ENCODE measurements at regions not wholly inside any gene's neighbourhood (a gene's known extent, or its start where the extent isn't known, plus 50 kb on each side); places are given as distances from the start of the nearest gene placed in this dataset.

- ATAC-seq: no peak
- Mint-ChIP-seq H3K4me1 (no peaks in the 10 kb centered on the region), H3K9me3 (peaks cover 11% of the 10 kb centered on the region), H3K36me3 (no peaks in the 10 kb centered on the region), H3K27ac (no peak overlapping the region), H3K4me3 (no peak overlapping the region)
- DNase-seq (ENCODE audit: low spot score in 2 of 2): no peak
These were observed 155.7 kb upstream of the PAPPA start for GRCh38 chr9:115997923-115998322.

GRCh38 chr9:115998666-115999065 lies 154.9 kb upstream of the PAPPA start:
- no peak for DNase-seq (ENCODE audit: low spot score in 2 of 2)
- Mint-ChIP-seq H3K4me1 (no peaks in the 10 kb centered on the region), H3K4me3 (no peak overlapping the region), H3K36me3 (no peaks in the 10 kb centered on the region), H3K9me3 (peaks cover 11% of the 10 kb centered on the region), H3K27ac (no peak overlapping the region)
- no peak for ATAC-seq

DNA sequence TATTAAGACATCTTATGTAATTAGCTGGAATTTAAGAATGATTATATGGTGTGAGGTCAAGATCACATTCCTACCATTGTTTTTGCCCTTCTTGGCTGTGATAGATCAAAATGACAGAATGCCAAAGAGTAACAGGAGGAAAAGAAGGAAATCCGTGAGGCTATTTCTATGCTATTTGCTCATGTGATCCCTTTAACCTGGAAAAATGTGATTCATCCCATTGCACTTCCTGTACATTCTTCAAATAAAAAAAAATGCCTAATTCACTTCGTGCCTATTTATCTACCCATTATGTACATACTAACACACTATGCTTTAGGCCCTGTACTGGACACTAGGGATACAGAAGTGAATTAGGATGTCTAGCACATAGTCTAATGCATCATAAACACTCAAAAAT lies 154.1 kb upstream of the PAPPA start:
- no peak for ATAC-seq
- no peak for DNase-seq (ENCODE audit: low spot score in 2 of 2)
- Mint-ChIP-seq H3K4me3 (no peak overlapping the region), H3K27ac (no peak overlapping the region), H3K4me1 (no peaks in the 10 kb centered on the region), H3K36me3 (no peaks in the 10 kb centered on the region), H3K9me3 (peaks cover 11% of the 10 kb centered on the region)

DNA sequence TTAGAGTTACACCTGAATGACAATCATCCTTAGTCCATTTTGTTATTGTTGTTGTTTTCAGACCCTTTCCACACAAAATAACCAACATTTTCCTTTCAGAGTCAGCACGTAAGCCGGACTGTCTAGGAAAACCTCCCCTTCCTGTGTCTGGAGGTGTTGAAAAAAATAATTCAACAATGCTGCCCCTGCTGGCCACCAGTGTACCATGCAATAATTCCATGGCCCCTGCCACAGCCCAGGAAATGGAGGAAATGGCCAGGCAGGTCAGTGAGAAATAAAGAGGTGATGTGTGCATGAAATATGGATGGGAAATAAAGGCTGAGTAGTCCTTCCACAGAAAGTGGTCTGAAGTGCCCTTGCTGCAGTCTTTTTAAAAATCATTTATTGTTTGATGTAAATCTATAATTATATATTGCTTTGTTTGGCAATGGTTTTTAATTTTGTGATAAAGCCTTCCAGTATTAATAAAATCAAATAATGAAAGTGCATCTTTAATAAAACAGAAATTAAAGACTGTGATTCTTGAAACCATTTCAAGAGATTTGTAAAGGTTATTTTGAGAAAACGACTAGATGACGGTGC lies 152.8 kb upstream of the PAPPA start:
- no peak for DNase-seq (ENCODE audit: low spot score in 2 of 2)
- Mint-ChIP-seq H3K4me1 (no peaks in the 10 kb centered on the region), H3K9me3 (peaks cover 8% of the 10 kb centered on the region), H3K4me3 (no peak overlapping the region), H3K27ac (no peak overlapping the region), H3K36me3 (no peaks in the 10 kb centered on the region)
- no peak for ATAC-seq

- Mint-ChIP-seq H3K27ac (no peak overlapping the region), H3K4me1 (no peaks in the 10 kb centered on the region), H3K4me3 (no peak overlapping the region), H3K36me3 (no peaks in the 10 kb centered on the region), H3K9me3 (peaks cover 3% of the 10 kb centered on the region)
- DNase-seq (ENCODE audit: low spot score in 2 of 2) (no peak), ATAC-seq (no peak)
These were observed 151.4 kb upstream of the PAPPA start for GRCh38 chr9:116002181-116002580.

DNA sequence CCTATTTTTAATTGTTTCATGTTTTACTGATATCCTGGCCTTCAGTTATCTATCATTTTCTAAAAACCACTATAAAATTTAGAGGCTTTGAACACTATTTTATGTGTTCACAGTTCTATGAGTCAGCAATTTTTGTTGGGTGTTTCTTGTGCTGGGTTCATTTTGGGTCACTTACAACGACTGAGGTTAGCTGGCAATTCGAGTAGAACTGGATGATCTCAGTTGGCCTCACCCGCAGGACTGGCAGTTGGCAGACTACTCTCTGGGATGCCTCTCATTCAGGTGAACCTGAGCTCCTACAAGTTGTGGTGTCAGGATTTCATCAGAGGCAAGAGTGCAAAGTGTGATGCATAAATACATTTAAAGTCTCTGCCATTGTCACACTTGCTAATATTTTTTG lies 151.0 kb upstream of the PAPPA start:
- no peak overlapping the region for H3K4me3 Mint-ChIP-seq
- no peaks in the 10 kb centered on the region for H3K4me1 Mint-ChIP-seq
- H3K9me3 Mint-ChIP-seq: peaks cover 3% of the 10 kb centered on the region
- H3K36me3 Mint-ChIP-seq: no peaks in the 10 kb centered on the region
- ATAC-seq (no peak), DNase-seq (ENCODE audit: low spot score in 2 of 2) (no peak)
- H3K27ac Mint-ChIP-seq: no peak overlapping the region

DNA sequence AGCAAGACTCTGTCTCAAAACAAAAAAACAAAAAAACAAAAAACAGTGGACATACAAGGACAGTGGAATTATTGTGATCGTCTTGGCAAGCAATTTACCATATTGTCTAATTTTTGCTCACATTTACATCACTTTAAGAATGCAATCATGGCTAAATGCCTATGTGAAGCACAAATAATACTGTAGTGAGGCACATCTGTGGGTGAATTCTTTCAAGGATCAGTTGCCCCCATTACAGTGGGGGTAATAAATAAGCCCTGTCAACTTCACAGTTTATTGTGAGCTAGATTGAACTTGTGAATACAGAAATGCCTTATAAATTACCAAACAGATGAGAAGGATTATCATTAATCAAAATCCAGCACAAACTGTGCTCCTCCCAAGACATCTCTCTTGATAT lies 150.2 kb upstream of the PAPPA start:
- ATAC-seq (no peak), DNase-seq (ENCODE audit: low spot score in 2 of 2) (no peak)
- no peak overlapping the region for H3K27ac Mint-ChIP-seq
- no peaks in the 10 kb centered on the region for H3K36me3 Mint-ChIP-seq
- H3K4me1 Mint-ChIP-seq: no peaks in the 10 kb centered on the region
- peaks cover 3% of the 10 kb centered on the region for H3K9me3 Mint-ChIP-seq
- H3K4me3 Mint-ChIP-seq: no peak overlapping the region

DNA sequence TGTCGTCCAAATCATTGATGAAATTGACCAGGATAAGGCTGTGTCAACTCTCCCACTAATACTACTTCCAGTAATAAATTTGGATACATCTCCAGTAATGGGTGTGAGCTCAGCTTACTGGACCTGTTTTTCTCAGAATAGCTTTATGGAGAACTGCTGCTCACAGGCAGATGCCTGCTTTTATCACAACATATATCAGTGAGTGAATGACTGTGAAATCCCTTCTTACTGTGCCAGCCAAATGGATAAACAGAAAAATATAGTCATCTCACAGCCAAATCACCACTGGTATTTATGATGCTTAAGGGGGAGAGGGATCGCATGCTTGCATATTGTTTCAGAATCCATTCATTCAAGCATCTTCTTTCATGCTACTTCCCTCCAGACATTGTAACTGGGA lies 148.4 kb upstream of the PAPPA start:
- Mint-ChIP-seq H3K4me3 (no peak overlapping the region), H3K36me3 (no peaks in the 10 kb centered on the region), H3K9me3 (peaks cover 2% of the 10 kb centered on the region), H3K4me1 (no peaks in the 10 kb centered on the region), H3K27ac (no peak overlapping the region)
- no peak for ATAC-seq
- no peak for DNase-seq (ENCODE audit: low spot score in 2 of 2)

- H3K9me3 Mint-ChIP-seq: peaks cover 5% of the 10 kb centered on the region
- DNase-seq (ENCODE audit: low spot score in 2 of 2): no peak
- no peak overlapping the region for H3K27ac Mint-ChIP-seq
- no peaks in the 10 kb centered on the region for H3K36me3 Mint-ChIP-seq
- no peak for ATAC-seq
- H3K4me1 Mint-ChIP-seq: no peaks in the 10 kb centered on the region
- H3K4me3 Mint-ChIP-seq: no peak overlapping the region
These were observed 145.8 kb upstream of the PAPPA start for GRCh38 chr9:116007824-116008223.

DNA sequence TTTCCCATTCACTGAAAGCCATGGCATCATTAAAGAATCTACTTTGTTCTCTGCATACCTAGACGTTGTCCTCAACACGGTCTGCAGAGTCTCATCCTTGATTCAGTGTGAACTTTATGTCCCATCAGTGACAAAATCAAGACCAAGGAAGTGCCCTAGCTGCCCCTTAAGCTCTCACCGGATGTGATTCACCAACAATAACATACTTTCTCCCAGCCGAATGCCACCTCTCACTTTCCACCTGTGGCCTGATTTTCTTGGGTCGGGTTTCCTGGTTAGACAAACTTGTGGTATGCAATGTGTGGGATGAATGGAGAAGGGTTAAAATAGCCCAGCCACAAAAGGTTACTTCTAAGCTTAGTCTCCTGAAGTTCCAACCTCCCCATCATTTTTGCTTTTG lies 145.3 kb upstream of the PAPPA start:
- Mint-ChIP-seq H3K4me3 (no peak overlapping the region), H3K9me3 (peaks cover 5% of the 10 kb centered on the region), H3K4me1 (no peaks in the 10 kb centered on the region), H3K27ac (no peak overlapping the region), H3K36me3 (no peaks in the 10 kb centered on the region)
- DNase-seq (ENCODE audit: low spot score in 2 of 2) (no peak), ATAC-seq (no peak)

- Mint-ChIP-seq H3K9me3 (peaks cover 7% of the 10 kb centered on the region), H3K4me3 (no peak overlapping the region), H3K4me1 (no peaks in the 10 kb centered on the region), H3K36me3 (no peaks in the 10 kb centered on the region), H3K27ac (no peak overlapping the region)
- no peak for DNase-seq (ENCODE audit: low spot score in 2 of 2)
- no peak for ATAC-seq
These were observed 144.2 kb upstream of the PAPPA start for GRCh38 chr9:116009420-116009819.

- H3K4me1 Mint-ChIP-seq: no peaks in the 10 kb centered on the region
- H3K4me3 Mint-ChIP-seq: no peak overlapping the region
- H3K36me3 Mint-ChIP-seq: no peaks in the 10 kb centered on the region
- no peak for DNase-seq (ENCODE audit: low spot score in 2 of 2)
- H3K27ac Mint-ChIP-seq: no peak overlapping the region
- peaks cover 17% of the 10 kb centered on the region for H3K9me3 Mint-ChIP-seq
- ATAC-seq: no peak
These were observed 137.7 kb upstream of the PAPPA start for GRCh38 chr9:116015855-116016254.

- H3K36me3 Mint-ChIP-seq: no peaks in the 10 kb centered on the region
- ATAC-seq: no peak
These were observed 133.4 kb upstream of the PAPPA start for GRCh38 chr9:116020146-116020545.

DNA sequence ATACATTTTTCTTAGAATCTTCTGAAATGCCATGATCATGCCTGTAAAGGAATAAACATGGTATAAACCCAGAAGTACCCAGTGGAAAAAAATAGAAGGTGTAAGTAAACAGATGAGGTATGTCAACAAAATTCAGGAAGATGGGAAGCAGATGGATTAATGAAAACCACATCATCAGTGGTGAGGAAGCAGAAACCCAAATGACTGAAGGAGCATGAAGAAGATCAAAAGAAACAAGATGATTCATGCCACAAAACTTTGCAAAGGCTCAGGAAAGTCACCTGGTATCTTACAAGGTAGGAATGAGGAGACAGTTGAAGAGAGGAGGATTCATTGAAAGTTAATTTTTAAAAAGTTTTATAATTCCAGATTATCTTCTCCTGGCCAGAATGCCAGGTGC lies 132.8 kb upstream of the PAPPA start:
- H3K36me3 Mint-ChIP-seq: no peaks in the 10 kb centered on the region
- H3K27ac Mint-ChIP-seq: no peak overlapping the region
- no peak overlapping the region for H3K4me3 Mint-ChIP-seq
- ATAC-seq: no peak
- peaks cover 17% of the 10 kb centered on the region for H3K9me3 Mint-ChIP-seq
- no peak for DNase-seq (ENCODE audit: low spot score in 2 of 2)
- no peaks in the 10 kb centered on the region for H3K4me1 Mint-ChIP-seq

More at GRCh38 chr9:116020146-116020545, 133.4 kb upstream of the PAPPA start:
- Mint-ChIP-seq H3K9me3 (peaks cover 17% of the 10 kb centered on the region), H3K4me3 (no peak overlapping the region), H3K4me1 (no peaks in the 10 kb centered on the region), H3K27ac (no peak overlapping the region)
- no peak for DNase-seq (ENCODE audit: low spot score in 2 of 2)

GRCh38 chr9:116027096-116027495 lies 126.5 kb upstream of the PAPPA start:
- no peak for DNase-seq (ENCODE audit: low spot score in 2 of 2)

GRCh38 chr9:116027511-116027910 lies 126.1 kb upstream of the PAPPA start:
- peaks cover 11% of the 10 kb centered on the region for H3K9me3 Mint-ChIP-seq
- H3K36me3 Mint-ChIP-seq: no peaks in the 10 kb centered on the region
- ATAC-seq (no peak), DNase-seq (ENCODE audit: low spot score in 2 of 2) (no peak)
- H3K4me3 Mint-ChIP-seq: no peak overlapping the region
- no peaks in the 10 kb centered on the region for H3K4me1 Mint-ChIP-seq
- H3K27ac Mint-ChIP-seq: no peak overlapping the region

More at GRCh38 chr9:116027096-116027495, 126.5 kb upstream of the PAPPA start:
- no peaks in the 10 kb centered on the region for H3K36me3 Mint-ChIP-seq
- H3K9me3 Mint-ChIP-seq: peaks cover 11% of the 10 kb centered on the region
- no peak overlapping the region for H3K27ac Mint-ChIP-seq
- no peak overlapping the region for H3K4me3 Mint-ChIP-seq
- no peak for ATAC-seq
- no peaks in the 10 kb centered on the region for H3K4me1 Mint-ChIP-seq

DNA sequence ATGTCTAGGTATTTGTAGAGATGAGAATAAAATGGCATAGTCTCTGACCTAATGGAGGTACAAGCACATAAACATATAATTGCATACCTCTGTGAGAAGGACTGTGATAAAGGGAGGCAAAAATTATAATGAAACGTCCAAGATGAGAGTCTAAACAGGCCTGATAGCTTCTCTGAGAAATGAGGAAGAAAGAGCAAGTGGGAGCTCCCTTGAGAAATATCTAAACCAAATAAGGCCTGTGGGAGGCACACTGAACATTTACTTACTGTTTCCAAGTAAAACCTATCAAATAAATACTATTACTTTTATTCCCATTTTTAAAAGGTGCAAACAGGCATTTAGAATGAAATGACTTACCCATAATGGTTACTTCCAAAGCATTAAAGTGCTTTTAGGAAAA lies 125.6 kb upstream of the PAPPA start:
- Mint-ChIP-seq H3K27ac (no peak overlapping the region), H3K4me3 (no peak overlapping the region), H3K9me3 (peaks cover 11% of the 10 kb centered on the region), H3K4me1 (no peaks in the 10 kb centered on the region), H3K36me3 (no peaks in the 10 kb centered on the region)
- DNase-seq (ENCODE audit: low spot score in 2 of 2): no peak
- ATAC-seq: no peak

Data from stimulated activated effector memory CD8-positive, alpha-beta T cell treated with anti-CD3 and anti-CD28 coated beads, Interleukin-12 subunit alpha, Interleukin-12 subunit beta, amount 100 ng/mL, for 72 hours (primary cell).